PFSK-1 (cell line): ENCODE measurements at regions not wholly inside any gene's neighbourhood (a gene's known extent, or its start where the extent isn't known, plus 50 kb on each side); places are given as distances from the start of the nearest gene placed in this dataset.

Experiments used
- FOXP2 ChIP-seq: optimal IDR thresholded peaks from 2 replicates; pipeline ENCODE3; 2011; ENCODE audit warnings: borderline replicate concordance, control low read depth, inconsistent platforms; ENCODE audit not compliant: insufficient read depth; ENCODE audit errors: extremely low read length, extremely low read depth
- POLR2AphosphoS5 ChIP-seq: IDR thresholded peaks from 2 replicates; pipeline ENCODE4 v1.6.1; 2012; ENCODE audit warnings: low read depth, mild to moderate bottlenecking, control low read depth, low read length, moderate library complexity
- REST ChIP-seq, 2 experiments: IDR thresholded peaks; 2 replicates each; pipeline versions ENCODE4 v1.6.1 to v1.8.0; 2011 to 2012; ENCODE audit warnings: low read depth in 2 of 2, low read length in 2 of 2, control low read depth in 1 of 2, inconsistent platforms in 1 of 2, mild to moderate bottlenecking in 1 of 2, moderate library complexity in 1 of 2; ENCODE audit not compliant: insufficient read depth in 1 of 2
- SIN3A ChIP-seq: IDR thresholded peaks from 2 replicates; pipeline ENCODE4 v1.6.1; 2012; ENCODE audit warnings: mild to moderate bottlenecking, low read length, moderate library complexity, borderline replicate concordance; ENCODE audit not compliant: insufficient read depth
- TAF1 ChIP-seq: IDR thresholded peaks from 2 replicates; pipeline ENCODE4 v1.6.1; 2012; ENCODE audit warnings: low read length, control low read depth, borderline replicate concordance; ENCODE audit not compliant: insufficient read depth

GRCh38 chr1:184247671-184248070 is 139.2 kb upstream of the C1orf21 start:
- no peak for TF ChIP-seq REST (IDR thresholded peaks at IDR 0.05; ENCODE audit: insufficient read depth in 1 of 2, low read depth in 2 of 2, low read length in 2 of 2)
- no peak for TF ChIP-seq SIN3A
- TF ChIP-seq POLR2AphosphoS5: no peak
- TF ChIP-seq TAF1: no peak
- TF ChIP-seq FOXP2: no peak
